ENCODE measurements at regions not wholly inside any gene's neighbourhood (a gene's known extent, or its start where the extent isn't known, plus 50 kb on each side); places are given as distances from the start of the nearest gene placed in this dataset.

GRCh38 chr3:178159691-178160220, 376.5 kb upstream of the KCNMB2 start:
- intact Hi-C loops (cut with micrococcal nuclease): no loop called here
- H3K9me3 ChIP-seq (ENCODE audit: control extremely low read depth in 1 of 3, control insufficient read depth in 2 of 3, insufficient read depth in 1 of 3, low read length in 2 of 3): peaks cover 0 to 1% (median 0%) of the 10 kb centered on the region in 3 donors
- TF ChIP-seq EZH2 (IDR thresholded peaks at IDR 0.05; ENCODE audit: borderline replicate concordance, insufficient read depth, low read depth, low read length, poor library complexity, severe bottlenecking): no peak
- TF ChIP-seq, protein P1, sequence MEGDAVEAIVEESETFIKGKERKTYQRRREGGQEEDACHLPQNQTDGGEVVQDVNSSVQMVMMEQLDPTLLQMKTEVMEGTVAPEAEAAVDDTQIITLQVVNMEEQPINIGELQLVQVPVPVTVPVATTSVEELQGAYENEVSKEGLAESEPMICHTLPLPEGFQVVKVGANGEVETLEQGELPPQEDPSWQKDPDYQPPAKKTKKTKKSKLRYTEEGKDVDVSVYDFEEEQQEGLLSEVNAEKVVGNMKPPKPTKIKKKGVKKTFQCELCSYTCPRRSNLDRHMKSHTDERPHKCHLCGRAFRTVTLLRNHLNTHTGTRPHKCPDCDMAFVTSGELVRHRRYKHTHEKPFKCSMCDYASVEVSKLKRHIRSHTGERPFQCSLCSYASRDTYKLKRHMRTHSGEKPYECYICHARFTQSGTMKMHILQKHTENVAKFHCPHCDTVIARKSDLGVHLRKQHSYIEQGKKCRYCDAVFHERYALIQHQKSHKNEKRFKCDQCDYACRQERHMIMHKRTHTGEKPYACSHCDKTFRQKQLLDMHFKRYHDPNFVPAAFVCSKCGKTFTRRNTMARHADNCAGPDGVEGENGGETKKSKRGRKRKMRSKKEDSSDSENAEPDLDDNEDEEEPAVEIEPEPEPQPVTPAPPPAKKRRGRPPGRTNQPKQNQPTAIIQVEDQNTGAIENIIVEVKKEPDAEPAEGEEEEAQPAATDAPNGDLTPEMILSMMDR (IDR thresholded peaks at IDR 0.05): no peak
- H3K4me2 ChIP-seq (replicated peaks; ENCODE audit: low read depth, low read length, poor library complexity, severe bottlenecking): no peak overlapping the region
- ATAC-seq (ENCODE audit: low read depth) (no peak), DNase-seq (no peak)
- ChIA-PET POLR2A (no interaction called here), CTCF (no interaction called here)
- Mint-ChIP-seq H3K4me3 (no peak overlapping the region), H3K9me3 (ENCODE audit: insufficient read depth) (no peaks in the 10 kb centered on the region), H3K4me1 (no peaks in the 10 kb centered on the region), H3K27ac (no peak overlapping the region), H3K27me3 (no peaks in the 10 kb centered on the region)
- H4K20me1 ChIP-seq (ENCODE audit: control insufficient read depth, insufficient read depth, low read length, poor library complexity, severe bottlenecking): no peaks in the 10 kb centered on the region
- H3K4me3 ChIP-seq (ENCODE audit: control extremely low read depth in 1 of 5, extremely low read depth in 1 of 5, insufficient read depth in 1 of 5, low read depth in 2 of 5, low read length in 4 of 5): no peak overlapping the region
- no peak overlapping the region for H2AFZ ChIP-seq (ENCODE audit: insufficient read depth, low read depth, low read length, poor library complexity, severe bottlenecking)
- no peaks in the 10 kb centered on the region for H3K36me3 ChIP-seq (replicated peaks in 1 of 2; ENCODE audit: control extremely low read depth in 1 of 2, control insufficient read depth in 1 of 2, extremely low read depth in 1 of 2, insufficient read depth in 2 of 2, low read length in 1 of 2)
- no CpG with 5 or more reads among the region's 2 CpGs for WGBS (ENCODE audit: insufficient coverage)
- no peak overlapping the region for H3K9ac ChIP-seq (ENCODE audit: low read length)
- no peaks in the 10 kb centered on the region for H3K79me2 ChIP-seq (ENCODE audit: control insufficient read depth, insufficient read depth, low read length)
- no peak overlapping the region for H3K27ac ChIP-seq (ENCODE audit: low read length in 2 of 2)
- no peaks in the 10 kb centered on the region for H3K27me3 ChIP-seq (replicated peaks in 1 of 4; ENCODE audit: control extremely low read depth in 1 of 4, control insufficient read depth in 3 of 4, insufficient read depth in 4 of 4, low read length in 3 of 4)
- H3K4me1 ChIP-seq (ENCODE audit: control insufficient read depth in 2 of 2, insufficient read depth in 2 of 2, low read length in 2 of 2): no peaks in the 10 kb centered on the region

DNA sequence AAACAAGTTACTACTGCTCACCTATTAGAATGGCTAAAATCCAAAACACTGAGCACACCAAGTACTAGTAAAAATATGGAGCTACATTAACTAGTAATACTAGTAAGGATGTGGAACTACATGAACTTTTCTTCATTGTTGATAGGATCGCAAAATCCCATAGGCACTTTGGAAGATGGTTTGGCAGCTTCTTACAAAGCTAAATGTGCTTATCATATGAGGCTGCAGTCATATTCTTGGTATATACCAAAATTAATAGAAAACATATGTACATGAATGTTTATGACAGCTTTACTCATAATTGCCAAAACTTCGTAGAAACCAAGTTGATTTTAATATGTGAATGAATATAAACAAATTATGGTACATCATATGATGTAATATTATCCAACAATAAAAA, 366.8 kb upstream of the KCNMB2 start:
- Histone ChIP-seq H3K4me3 (ENCODE audit: control extremely low read depth in 1 of 5, extremely low read depth in 1 of 5, insufficient read depth in 1 of 5, low read depth in 2 of 5, low read length in 4 of 5) (no peak overlapping the region), H4K20me1 (ENCODE audit: control insufficient read depth, insufficient read depth, low read length, poor library complexity, severe bottlenecking) (no peaks in the 10 kb centered on the region), H3K9ac (ENCODE audit: low read length) (no peak overlapping the region), H3K4me2 (replicated peaks; ENCODE audit: low read depth, low read length, poor library complexity, severe bottlenecking) (no peak overlapping the region), H3K27me3 (replicated peaks in 1 of 4; ENCODE audit: control extremely low read depth in 1 of 4, control insufficient read depth in 3 of 4, insufficient read depth in 4 of 4, low read length in 3 of 4) (no peaks in the 10 kb centered on the region), H2AFZ (ENCODE audit: insufficient read depth, low read depth, low read length, poor library complexity, severe bottlenecking) (no peak overlapping the region), H3K9me3 (ENCODE audit: control extremely low read depth in 1 of 3, control insufficient read depth in 2 of 3, insufficient read depth in 1 of 3, low read length in 2 of 3) (no peaks in the 10 kb centered on the region), H3K79me2 (ENCODE audit: control insufficient read depth, insufficient read depth, low read length) (no peaks in the 10 kb centered on the region), H3K4me1 (ENCODE audit: control insufficient read depth in 2 of 2, insufficient read depth in 2 of 2, low read length in 2 of 2) (no peaks in the 10 kb centered on the region), H3K27ac (ENCODE audit: low read length in 2 of 2) (no peak overlapping the region), H3K36me3 (replicated peaks in 1 of 2; ENCODE audit: control extremely low read depth in 1 of 2, control insufficient read depth in 1 of 2, extremely low read depth in 1 of 2, insufficient read depth in 2 of 2, low read length in 1 of 2) (no peaks in the 10 kb centered on the region)
- H3K4me3 Mint-ChIP-seq: no peak overlapping the region
- H3K27ac Mint-ChIP-seq: no peak overlapping the region
- no peaks in the 10 kb centered on the region for H3K9me3 Mint-ChIP-seq (ENCODE audit: insufficient read depth)
- ChIA-PET CTCF (no interaction called here), POLR2A (no interaction called here)
- no peaks in the 10 kb centered on the region for H3K4me1 Mint-ChIP-seq
- no peak for TF ChIP-seq EZH2 (IDR thresholded peaks at IDR 0.05; ENCODE audit: borderline replicate concordance, insufficient read depth, low read depth, low read length, poor library complexity, severe bottlenecking)
- TF ChIP-seq, protein P1 (IDR thresholded peaks at IDR 0.05): no peak
- DNase-seq (no peak), ATAC-seq (ENCODE audit: low read depth) (no peak)
- WGBS (ENCODE audit: insufficient coverage): no CpG with 5 or more reads among the region's 2 CpGs
- intact Hi-C loops (cut with micrococcal nuclease): no loop called here
- H3K27me3 Mint-ChIP-seq: no peaks in the 10 kb centered on the region
